BJ (cell line): ENCODE measurements at regions not wholly inside any gene's neighbourhood (a gene's known extent, or its start where the extent isn't known, plus 50 kb on each side); places are given as distances from the start of the nearest gene placed in this dataset.

Experiments used
- CTCF ChIA-PET: fragments of 350-600 bp; formaldehyde crosslinking; extraction: SDS; loops from one replicate; lab custom pipeline; 2021; ENCODE audit warnings: antibody characterized with exemption, inconsistent platforms; lab: Yijun Ruan, JAX
- POLR2A ChIA-PET: fragments of 300-600 bp; sonication (Branson Sonifier 250); formaldehyde crosslinking; extraction: SDS; loops from one replicate; lab custom pipeline; 2021; ENCODE audit warnings: antibody characterized with exemption; lab: Charles Lee
- DNase-seq: peaks from one replicate; pipeline ENCODE4 v3.0.0-alpha.2; 2011; ENCODE audit warnings: low read depth
- H3K27me3 ChIP-seq: 2 replicates; pipeline ENCODE4 v1.6.0; 2011; ENCODE audit warnings: low read length; ENCODE audit not compliant: control insufficient read depth, insufficient read depth
- H3K36me3 ChIP-seq: 2 replicates; pipeline ENCODE4 v1.5.1; 2011; ENCODE audit warnings: low read length; ENCODE audit not compliant: control insufficient read depth, insufficient read depth
- H3K4me3 ChIP-seq: 2 replicates; pipeline ENCODE4 v1.5.1; 2011; ENCODE audit warnings: low read depth, mild to moderate bottlenecking, control low read depth, low read length
- TF ChIP-seq, protein P1 (sequence below): IDR thresholded peaks from 2 replicates; pipeline ENCODE4 v1.5.1; 2011; ENCODE audit warnings: low read depth, mild to moderate bottlenecking, control low read depth, inconsistent platforms, low read length, moderate library complexity; ENCODE audit not compliant: insufficient read depth

DNA sequence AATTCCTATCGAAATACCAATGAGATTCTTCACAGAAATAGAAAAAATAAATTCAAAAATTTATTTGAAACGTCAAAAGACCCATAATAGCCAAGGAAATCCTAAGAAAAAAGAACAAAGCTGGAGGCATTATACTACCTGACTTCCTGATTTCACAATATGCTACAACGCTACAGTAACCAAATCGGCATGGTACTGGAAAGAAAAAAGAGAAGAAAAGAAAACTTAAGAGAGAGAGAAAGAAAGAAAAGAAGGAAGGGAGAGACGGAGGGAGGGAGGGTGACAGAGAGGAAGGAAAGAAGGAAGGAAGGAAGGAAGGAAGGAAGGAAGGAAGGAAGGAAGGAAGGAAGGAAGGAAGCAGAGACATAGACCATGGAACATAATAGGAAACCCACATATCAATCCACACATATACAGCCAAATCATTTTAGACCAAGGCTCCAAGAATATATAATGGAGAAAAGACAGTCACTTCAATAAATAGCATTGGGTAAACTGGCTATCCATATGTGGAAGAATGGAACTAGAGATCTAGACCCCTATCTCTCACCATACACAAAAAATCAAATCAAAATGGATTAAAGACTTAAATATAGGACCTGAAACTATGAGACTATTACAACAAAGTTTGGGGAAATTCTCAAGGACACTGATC is 118.6 kb upstream of the CNTN4 start:
- POLR2A ChIA-PET: no interaction called here
- CTCF ChIA-PET: no interaction called here
- no peak overlapping the region for H3K4me3 ChIP-seq
- no peak for DNase-seq
- H3K27me3 ChIP-seq: no peaks in the 10 kb centered on the region
- TF ChIP-seq, protein P1, sequence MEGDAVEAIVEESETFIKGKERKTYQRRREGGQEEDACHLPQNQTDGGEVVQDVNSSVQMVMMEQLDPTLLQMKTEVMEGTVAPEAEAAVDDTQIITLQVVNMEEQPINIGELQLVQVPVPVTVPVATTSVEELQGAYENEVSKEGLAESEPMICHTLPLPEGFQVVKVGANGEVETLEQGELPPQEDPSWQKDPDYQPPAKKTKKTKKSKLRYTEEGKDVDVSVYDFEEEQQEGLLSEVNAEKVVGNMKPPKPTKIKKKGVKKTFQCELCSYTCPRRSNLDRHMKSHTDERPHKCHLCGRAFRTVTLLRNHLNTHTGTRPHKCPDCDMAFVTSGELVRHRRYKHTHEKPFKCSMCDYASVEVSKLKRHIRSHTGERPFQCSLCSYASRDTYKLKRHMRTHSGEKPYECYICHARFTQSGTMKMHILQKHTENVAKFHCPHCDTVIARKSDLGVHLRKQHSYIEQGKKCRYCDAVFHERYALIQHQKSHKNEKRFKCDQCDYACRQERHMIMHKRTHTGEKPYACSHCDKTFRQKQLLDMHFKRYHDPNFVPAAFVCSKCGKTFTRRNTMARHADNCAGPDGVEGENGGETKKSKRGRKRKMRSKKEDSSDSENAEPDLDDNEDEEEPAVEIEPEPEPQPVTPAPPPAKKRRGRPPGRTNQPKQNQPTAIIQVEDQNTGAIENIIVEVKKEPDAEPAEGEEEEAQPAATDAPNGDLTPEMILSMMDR: no peak
- H3K36me3 ChIP-seq: no peaks in the 10 kb centered on the region

DNA sequence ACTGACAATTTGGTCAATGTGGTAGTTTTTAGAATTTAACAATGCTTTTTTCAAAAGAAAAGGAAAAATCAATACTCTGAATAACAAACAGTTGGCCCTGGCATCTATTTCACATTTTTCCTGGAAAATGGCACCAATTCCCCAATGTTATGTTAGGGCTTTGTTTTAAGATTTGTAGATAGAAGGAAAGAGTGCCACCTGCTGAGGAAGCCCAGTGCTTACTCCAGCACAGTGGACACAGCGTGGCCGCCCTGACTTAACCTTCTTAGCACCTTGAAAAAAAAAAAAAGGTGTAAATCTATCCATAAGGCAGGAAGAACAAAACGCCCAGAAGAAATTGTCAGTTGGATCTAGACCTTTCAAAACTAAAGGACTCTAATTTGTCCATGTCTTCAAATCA is 110.7 kb upstream of the CNTN4 start:
- POLR2A ChIA-PET: no interaction called here
- no peak overlapping the region for H3K4me3 ChIP-seq
- CTCF ChIA-PET: no interaction called here
- no peak for DNase-seq
- H3K27me3 ChIP-seq: no peaks in the 10 kb centered on the region
- TF ChIP-seq, protein P1: no peak
- H3K36me3 ChIP-seq: no peaks in the 10 kb centered on the region

DNA sequence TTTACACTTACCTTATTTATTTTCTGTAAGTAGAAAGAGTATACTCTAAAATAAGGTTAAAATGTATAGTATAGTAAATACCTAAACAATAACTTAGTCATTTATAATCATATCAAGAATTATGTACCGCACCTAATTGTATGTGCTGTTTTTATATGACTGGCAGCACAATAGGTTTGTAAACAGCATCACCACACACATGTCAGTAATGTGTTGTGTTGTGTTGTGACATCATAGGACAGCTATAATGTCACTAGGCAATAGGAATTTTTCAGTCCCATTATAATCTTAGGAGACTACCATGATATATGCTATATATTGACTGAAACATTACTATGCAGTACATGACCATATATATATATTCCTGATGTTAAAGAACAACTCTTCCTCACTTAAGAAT is 99.9 kb upstream of the CNTN4 start:
- POLR2A ChIA-PET: no interaction called here
- no peaks in the 10 kb centered on the region for H3K27me3 ChIP-seq

DNA sequence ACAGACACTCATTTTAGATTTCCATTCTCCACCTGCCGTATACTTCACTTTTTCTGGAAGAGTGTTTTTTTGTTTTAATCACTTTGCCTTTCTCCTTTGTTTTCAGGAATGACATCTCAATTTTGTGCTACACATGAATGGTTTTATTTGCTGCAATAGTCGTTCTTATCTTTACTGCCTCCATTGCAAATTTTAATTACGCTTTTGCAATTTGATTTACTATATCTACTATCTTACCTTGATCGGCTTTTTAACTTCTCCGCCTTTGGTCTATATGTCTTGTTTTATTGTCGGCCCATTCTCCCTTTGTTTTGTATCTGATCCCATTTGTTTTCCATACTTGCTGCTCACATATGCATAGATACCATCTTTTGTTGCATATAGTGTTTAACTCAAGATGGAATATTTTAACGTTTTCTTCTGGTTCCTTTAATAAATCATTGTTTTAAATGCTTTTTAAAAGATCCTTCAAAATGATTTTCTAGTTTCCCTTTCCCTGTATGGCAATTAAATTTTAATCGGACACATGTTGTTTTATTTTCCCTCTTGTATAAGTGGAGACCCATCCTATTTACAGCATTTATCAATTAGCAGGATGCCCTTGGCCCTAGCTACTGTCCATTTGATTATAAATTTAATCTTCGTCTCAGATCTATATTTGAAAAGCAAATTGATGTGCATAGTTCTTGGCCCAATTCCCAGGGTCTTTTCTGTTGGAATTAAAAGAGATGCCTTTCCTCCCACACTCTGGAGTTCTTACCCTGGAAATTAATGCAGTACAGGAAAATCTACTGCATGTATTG is 97.2 kb upstream of the CNTN4 start:
- no peak for DNase-seq
- ChIA-PET POLR2A (no interaction called here), CTCF (no interaction called here)
- Histone ChIP-seq H3K27me3 (no peaks in the 10 kb centered on the region), H3K36me3 (no peaks in the 10 kb centered on the region), H3K4me3 (no peak overlapping the region)
- TF ChIP-seq, protein P1: no peak

More for the DNA sequence above, 99.9 kb upstream of the CNTN4 start:
- H3K4me3 ChIP-seq: no peak overlapping the region
- H3K36me3 ChIP-seq: no peaks in the 10 kb centered on the region
- TF ChIP-seq, protein P1: no peak
- CTCF ChIA-PET: no interaction called here
- no peak for DNase-seq

DNA sequence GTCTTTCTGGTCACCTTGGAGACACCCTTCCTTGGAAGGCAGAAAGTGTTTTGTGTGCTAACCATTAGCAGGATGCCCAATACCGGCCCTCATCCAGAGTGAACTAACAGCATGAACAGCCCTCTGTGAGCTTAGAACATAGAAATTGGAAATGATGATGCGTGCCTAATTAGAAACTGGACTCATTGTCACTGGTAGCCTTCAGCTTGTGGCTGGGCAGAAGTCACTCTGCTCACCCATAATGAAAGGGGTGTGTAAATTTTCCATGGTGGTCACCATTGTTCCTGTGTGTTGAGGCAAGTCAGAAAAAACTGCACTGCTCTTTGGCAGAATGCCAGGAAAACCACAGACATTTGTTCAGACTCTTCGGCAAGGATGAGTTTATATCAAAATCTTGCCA is 74.7 kb upstream of the CNTN4 start:
- ChIA-PET POLR2A (no interaction called here), CTCF (no interaction called here)
- Histone ChIP-seq H3K27me3 (no peaks in the 10 kb centered on the region), H3K4me3 (no peak overlapping the region), H3K36me3 (no peaks in the 10 kb centered on the region)
- DNase-seq: no peak
- TF ChIP-seq, protein P1: no peak
